ENCODE measurements at regions not wholly inside any gene's neighbourhood (a gene's known extent, or its start where the extent isn't known, plus 50 kb on each side); places are given as distances from the start of the nearest gene placed in this dataset.

- no peak overlapping the region for H3K4me3 ChIP-seq
- no peaks in the 10 kb centered on the region for H3K9me3 ChIP-seq
- no peaks in the 10 kb centered on the region for H3K27me3 ChIP-seq (replicated peaks; ENCODE audit: insufficient read depth)
- TF ChIP-seq CTCF (IDR thresholded peaks at IDR 0.05) (no peak), POLR2AphosphoS5 (IDR thresholded peaks at IDR 0.05) (no peak), POLR2A (IDR thresholded peaks at IDR 0.05) (no peak)
- H3K27ac ChIP-seq: no peak overlapping the region
- no peak for DNase-seq (ENCODE audit: low spot score)
- intact Hi-C loops (cut with DNase I): no loop called here
- WGBS: 34% methylated on average over 2 of the region's 2 CpGs
- no peaks in the 10 kb centered on the region for H3K4me1 ChIP-seq (replicated peaks)
- no peaks in the 10 kb centered on the region for H3K36me3 ChIP-seq
Observed at GRCh38 chr2:180495606-180496005, 484.8 kb upstream of the UBE2E3 start.

GRCh38 chr2:180494286-180494685, 486.1 kb upstream of the UBE2E3 start:
- 77% methylated on average over 2 of the region's 2 CpGs for WGBS
- Histone ChIP-seq H3K27me3 (replicated peaks; ENCODE audit: insufficient read depth) (no peaks in the 10 kb centered on the region), H3K4me1 (replicated peaks) (no peaks in the 10 kb centered on the region), H3K4me3 (no peak overlapping the region), H3K36me3 (no peaks in the 10 kb centered on the region), H3K27ac (no peak overlapping the region), H3K9me3 (no peaks in the 10 kb centered on the region)
- no peak for DNase-seq (ENCODE audit: low spot score)
- intact Hi-C loops (cut with DNase I): no loop called here
- TF ChIP-seq POLR2A (IDR thresholded peaks at IDR 0.05): no peak
- TF ChIP-seq CTCF (IDR thresholded peaks at IDR 0.05): no peak
- TF ChIP-seq POLR2AphosphoS5 (IDR thresholded peaks at IDR 0.05): no peak

GRCh38 chr2:180482696-180483095, 475.6 kb upstream of the CWC22 start:
- H3K27me3 ChIP-seq (replicated peaks; ENCODE audit: insufficient read depth): no peaks in the 10 kb centered on the region
- intact Hi-C loops (cut with DNase I): no loop called here
- 93% methylated on average over 4 of the region's 4 CpGs for WGBS

GRCh38 chr2:180481998-180482397, 474.9 kb upstream of the CWC22 start:
- Histone ChIP-seq H3K27me3 (replicated peaks; ENCODE audit: insufficient read depth) (no peaks in the 10 kb centered on the region), H3K27ac (no peak overlapping the region), H3K9me3 (no peaks in the 10 kb centered on the region), H3K36me3 (no peaks in the 10 kb centered on the region), H3K4me3 (no peak overlapping the region), H3K4me1 (replicated peaks) (no peaks in the 10 kb centered on the region)
- intact Hi-C loops (cut with DNase I): no loop called here
- WGBS: 60% methylated on average over 2 of the region's 2 CpGs
- DNase-seq (ENCODE audit: low spot score): no peak
- TF ChIP-seq CTCF (IDR thresholded peaks at IDR 0.05) (no peak), POLR2A (IDR thresholded peaks at IDR 0.05) (no peak), POLR2AphosphoS5 (IDR thresholded peaks at IDR 0.05) (no peak)

More at GRCh38 chr2:180482696-180483095, 475.6 kb upstream of the CWC22 start:
- no peaks in the 10 kb centered on the region for H3K4me1 ChIP-seq (replicated peaks)
- no peak overlapping the region for H3K27ac ChIP-seq
- no peaks in the 10 kb centered on the region for H3K9me3 ChIP-seq
- no peaks in the 10 kb centered on the region for H3K36me3 ChIP-seq
- TF ChIP-seq POLR2AphosphoS5 (IDR thresholded peaks at IDR 0.05): no peak
- TF ChIP-seq POLR2A (IDR thresholded peaks at IDR 0.05): no peak
- no peak for TF ChIP-seq CTCF (IDR thresholded peaks at IDR 0.05)
- DNase-seq (ENCODE audit: low spot score): no peak
- no peak overlapping the region for H3K4me3 ChIP-seq

- no peaks in the 10 kb centered on the region for H3K4me1 ChIP-seq (replicated peaks)
- intact Hi-C loops (cut with DNase I): no loop called here
- H3K36me3 ChIP-seq: no peaks in the 10 kb centered on the region
- TF ChIP-seq POLR2AphosphoS5 (IDR thresholded peaks at IDR 0.05) (no peak), CTCF (IDR thresholded peaks at IDR 0.05) (no peak), POLR2A (IDR thresholded peaks at IDR 0.05) (no peak)
- H3K27ac ChIP-seq: no peak overlapping the region
- no peaks in the 10 kb centered on the region for H3K27me3 ChIP-seq (replicated peaks; ENCODE audit: insufficient read depth)
- DNase-seq (ENCODE audit: low spot score): no peak
- H3K9me3 ChIP-seq: no peaks in the 10 kb centered on the region
- no peak overlapping the region for H3K4me3 ChIP-seq
Observed at GRCh38 chr2:180478883-180479282, 471.8 kb upstream of the CWC22 start.
